K562 (cell line): ENCODE measurements at regions not wholly inside any gene's neighbourhood (a gene's known extent, or its start where the extent isn't known, plus 50 kb on each side); places are given as distances from the start of the nearest gene placed in this dataset.

Experiments
- ATF6 ChIP-seq: sonication (generic); formaldehyde crosslinking; IDR thresholded peaks from 2 replicates; pipeline ENCODE4 v1.4.0; 2020; ENCODE audit warnings: mild to moderate bottlenecking, missing genetic modification reagents
- FOXK1 ChIP-seq: sonication (generic); formaldehyde crosslinking; IDR thresholded peaks from 2 replicates; pipeline ENCODE4 v1.8.0; 2022; ENCODE audit warnings: missing genetic modification reagents, mild to moderate bottlenecking, borderline replicate concordance
- GABPA ChIP-seq: fragments of 200-800 bp; sonication (Bioruptor generic); conservative IDR thresholded peaks from 2 replicates; pipeline ENCODE4 v1.6.1; 2016; ENCODE audit warnings: low read depth, missing genetic modification characterization, missing compliant biosample characterization
- HDAC1 ChIP-seq, 2 experiments: fragments of 450-650 bp; IDR thresholded peaks; 2 replicates each; pipeline ENCODE4 v1.6.1; 2016 to 2017; ENCODE audit warnings: inconsistent platforms in 1 of 2, mild to moderate bottlenecking in 1 of 2, moderate library complexity in 1 of 2
- HDAC3 ChIP-seq: fragments of 450-650 bp; IDR thresholded peaks from 2 replicates; pipeline ENCODE4 v1.6.1; 2018; ENCODE audit warnings: borderline replicate concordance, mild to moderate bottlenecking, moderate library complexity; ENCODE audit not compliant: partially characterized antibody
- HEY1 ChIP-seq: fragments of 250-450 bp; sonication (Bioruptor Pico); IDR thresholded peaks from 2 replicates; pipeline ENCODE4 v1.5.0; 2020; ENCODE audit warnings: mild to moderate bottlenecking, moderate library complexity, borderline replicate concordance
- KDM4B ChIP-seq, 2 experiments: fragments of 450-650 bp in 1 of 2; sonication (generic) in 1 of 2; IDR thresholded peaks; 2 replicates each; pipeline ENCODE4 v1.6.1; 2016 to 2017; ENCODE audit warnings: borderline replicate concordance in 2 of 2, antibody characterized with exemption in 1 of 2, low read depth in 1 of 2, mild to moderate bottlenecking in 1 of 2
- MAFF ChIP-seq: IDR thresholded peaks from 2 replicates; pipeline ENCODE4 v1.6.1; 2012; ENCODE audit warnings: low read length, improper control_type of control experiment
- MYNN ChIP-seq, 2 experiments: sonication (generic); formaldehyde crosslinking in 1 of 2; IDR thresholded peaks; 2 replicates each; pipeline versions ENCODE4 v1.5.0 to v1.6.1; 2016 to 2020; ENCODE audit warnings: antibody characterized with exemption in 1 of 2, missing genetic modification reagents in 1 of 2
- NUFIP1 ChIP-seq: fragments of 450-650 bp; IDR thresholded peaks from 2 replicates; pipeline ENCODE4 v1.6.1; 2018; ENCODE audit not compliant: partially characterized antibody
- PCBP2 ChIP-seq: fragments of 200-400 bp; formaldehyde crosslinking; IDR thresholded peaks from 2 replicates; pipeline ENCODE4 v1.6.1; 2018; ENCODE audit warnings: low read length, low read depth, mild to moderate bottlenecking, moderate library complexity; ENCODE audit not compliant: poor library complexity, severe bottlenecking
- PYGO2 ChIP-seq: fragments of 450-650 bp; IDR thresholded peaks from 2 replicates; pipeline ENCODE4 v1.6.1; 2016; ENCODE audit warnings: mild to moderate bottlenecking, missing genetic modification characterization, moderate library complexity, missing compliant biosample characterization
- RBM34 ChIP-seq: fragments of 200-400 bp; formaldehyde crosslinking; IDR thresholded peaks from 2 replicates; pipeline ENCODE4 v1.6.1; 2018; ENCODE audit warnings: low read length, borderline replicate concordance; ENCODE audit not compliant: insufficient read depth
- SMARCA5 ChIP-seq: fragments of 450-650 bp; IDR thresholded peaks from 2 replicates; pipeline ENCODE4 v1.6.1; 2016
- TAF9B ChIP-seq: fragments of 450-650 bp; IDR thresholded peaks from 2 replicates; pipeline ENCODE4 v1.6.1; 2018; ENCODE audit warnings: mild to moderate bottlenecking; ENCODE audit not compliant: partially characterized antibody
- ZNF277 ChIP-seq: fragments of 250-450 bp; sonication (Bioruptor Pico); IDR thresholded peaks from 2 replicates; pipeline ENCODE4 v1.8.0; 2022; ENCODE audit warnings: inconsistent platforms, mild to moderate bottlenecking, moderate library complexity, borderline replicate concordance
- ZNF444 ChIP-seq: fragments of 250-450 bp; sonication (Bioruptor Pico); IDR thresholded peaks from 2 replicates; pipeline ENCODE4 v1.4.0; 2020; ENCODE audit warnings: mild to moderate bottlenecking, moderate library complexity
- ZNF655 ChIP-seq: fragments of 250-450 bp; sonication (Bioruptor Pico); IDR thresholded peaks from 2 replicates; pipeline ENCODE4 v1.5.0; 2021
- ZNF79 ChIP-seq: fragments of 250-450 bp; sonication (Bioruptor Pico); IDR thresholded peaks from 2 replicates; pipeline ENCODE4 v1.4.0; 2020; ENCODE audit warnings: low read depth, mild to moderate bottlenecking, moderate library complexity
- TF ChIP-seq, protein P1 (sequence below): IDR thresholded peaks from 3 replicates; pipeline ENCODE4 v1.6.1; 2011; ENCODE audit warnings: borderline replicate concordance, mild to moderate bottlenecking; ENCODE audit not compliant: insufficient read length, insufficient read depth
- TF ChIP-seq, protein P2 (sequence below): fragments of 250-450 bp; sonication (Bioruptor Pico); IDR thresholded peaks from 2 replicates; pipeline ENCODE4 v1.4.0; 2020; ENCODE audit warnings: mild to moderate bottlenecking

- no peak for TF ChIP-seq KDM4B (IDR thresholded peaks at IDR 0.05; ENCODE audit: borderline replicate concordance in 2 of 2, low read depth in 1 of 2)
- TF ChIP-seq GABPA (tag), result 0 out of 2 replicates have a peak, but pooled peaks have one; percentile 28
- no peak for TF ChIP-seq FOXK1
- no peak for TF ChIP-seq HDAC3
- TF ChIP-seq SMARCA5, result no peak
- TF ChIP-seq MAFF, result no peak
- TF ChIP-seq, protein P1, sequence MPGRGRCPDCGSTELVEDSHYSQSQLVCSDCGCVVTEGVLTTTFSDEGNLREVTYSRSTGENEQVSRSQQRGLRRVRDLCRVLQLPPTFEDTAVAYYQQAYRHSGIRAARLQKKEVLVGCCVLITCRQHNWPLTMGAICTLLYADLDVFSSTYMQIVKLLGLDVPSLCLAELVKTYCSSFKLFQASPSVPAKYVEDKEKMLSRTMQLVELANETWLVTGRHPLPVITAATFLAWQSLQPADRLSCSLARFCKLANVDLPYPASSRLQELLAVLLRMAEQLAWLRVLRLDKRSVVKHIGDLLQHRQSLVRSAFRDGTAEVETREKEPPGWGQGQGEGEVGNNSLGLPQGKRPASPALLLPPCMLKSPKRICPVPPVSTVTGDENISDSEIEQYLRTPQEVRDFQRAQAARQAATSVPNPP, result no peak
- TF ChIP-seq ZNF444 (CRISPR knock-in tag), result no peak
- TF ChIP-seq TAF9B, result no peak
- TF ChIP-seq HDAC1 (IDR thresholded peaks at IDR 0.05), result no peak
- TF ChIP-seq PCBP2, result no peak
- TF ChIP-seq ZNF79 (CRISPR knock-in tag), result no peak
- TF ChIP-seq, protein P2, sequence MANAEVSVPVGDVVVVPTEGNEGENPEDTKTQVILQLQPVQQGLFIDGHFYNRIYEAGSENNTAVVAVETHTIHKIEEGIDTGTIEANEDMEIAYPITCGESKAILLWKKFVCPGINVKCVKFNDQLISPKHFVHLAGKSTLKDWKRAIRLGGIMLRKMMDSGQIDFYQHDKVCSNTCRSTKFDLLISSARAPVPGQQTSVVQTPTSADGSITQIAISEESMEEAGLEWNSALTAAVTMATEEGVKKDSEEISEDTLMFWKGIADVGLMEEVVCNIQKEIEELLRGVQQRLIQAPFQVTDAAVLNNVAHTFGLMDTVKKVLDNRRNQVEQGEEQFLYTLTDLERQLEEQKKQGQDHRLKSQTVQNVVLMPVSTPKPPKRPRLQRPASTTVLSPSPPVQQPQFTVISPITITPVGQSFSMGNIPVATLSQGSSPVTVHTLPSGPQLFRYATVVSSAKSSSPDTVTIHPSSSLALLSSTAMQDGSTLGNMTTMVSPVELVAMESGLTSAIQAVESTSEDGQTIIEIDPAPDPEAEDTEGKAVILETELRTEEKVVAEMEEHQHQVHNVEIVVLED (CRISPR knock-in tag), result no peak
- no peak for TF ChIP-seq MYNN (IDR thresholded peaks at IDR 0.05)
- no peak for TF ChIP-seq MYNN (CRISPR knock-in tag; IDR thresholded peaks at IDR 0.05)
- no peak for TF ChIP-seq RBM34
- no peak for TF ChIP-seq ATF6
- TF ChIP-seq ZNF655 (CRISPR knock-in tag), result no peak
- TF ChIP-seq NUFIP1, result no peak
- TF ChIP-seq HEY1 (CRISPR knock-in tag), result no peak
- TF ChIP-seq PYGO2 (tag), result no peak
- no peak for TF ChIP-seq ZNF277
Observed at GRCh38 chr13:80048802-80049201, 292.1 kb downstream of the SPRY2 start (continued).
